ENCODE measurements at regions not wholly inside any gene's neighbourhood (a gene's known extent, or its start where the extent isn't known, plus 50 kb on each side); places are given as distances from the start of the nearest gene placed in this dataset.

- no peak for DNase-seq
Observed at GRCh38 chr2:191615596-191615995, 62.3 kb upstream of the NABP1 start.

GRCh38 chr2:191617575-191617974 lies 60.4 kb upstream of the NABP1 start:
- no peak for DNase-seq

- no peak for DNase-seq
Observed at GRCh38 chr2:191618046-191618780, 59.7 kb upstream of the NABP1 start.

- no peak for DNase-seq
Observed at GRCh38 chr2:191618786-191619185, 59.1 kb upstream of the NABP1 start.

- no peak for DNase-seq
Observed at GRCh38 chr2:191620144-191620543, 57.8 kb upstream of the NABP1 start.

GRCh38 chr2:191622374-191623320 lies 55.3 kb upstream of the NABP1 start:
- DNase-seq = no peak

- no peak for DNase-seq
Observed at GRCh38 chr2:191625016-191625415, 52.9 kb upstream of the NABP1 start.

GRCh38 chr2:191625446-191625845 lies 52.5 kb upstream of the NABP1 start:
- DNase-seq = no peak

GRCh38 chr2:191626497-191627151 lies 51.3 kb upstream of the NABP1 start:
- DNase-seq = no peak

GRCh38 chr2:191627518-191627917 lies 50.4 kb upstream of the NABP1 start:
- DNase-seq = no peak
